Activated T-helper 1 cell treated with anti-CD3 and anti-CD28 coated beads, Interleukin-12 subunit alpha, Interleukin-12 subunit beta, Interleukin-2, Interleukin-4 antibody, amounts not matched to agents 30 ng/mL and 10 ng/mL and 1 ng/mL, durations not matched to agents 14 hours and 24 hours and 36 hours (primary cell): ENCODE measurements at regions not wholly inside any gene's neighbourhood (a gene's known extent, or its start where the extent isn't known, plus 50 kb on each side); places are given as distances from the start of the nearest gene placed in this dataset.

Source experiments
- DNase-seq: peaks from one replicate; pipeline ENCODE4 v3.0.0; 2021; ENCODE audit warnings: low spot score
- H3K27ac Mint-ChIP-seq: one replicate; pipeline ENCODE4 v1.8.0; 2021; ENCODE audit warnings: mild to moderate bottlenecking, mixed read lengths
- H3K27me3 Mint-ChIP-seq: one replicate; pipeline ENCODE4 v1.8.0; 2022; ENCODE audit warnings: mild to moderate bottlenecking, moderate library complexity, mixed read lengths; ENCODE audit not compliant: insufficient read depth
- H3K36me3 Mint-ChIP-seq: one replicate; pipeline ENCODE4 v1.8.0; 2021; ENCODE audit warnings: low read depth, mixed read lengths
- H3K4me1 Mint-ChIP-seq: one replicate; pipeline ENCODE4 v1.8.0; 2021; ENCODE audit warnings: low read depth, mixed read lengths
- H3K4me3 Mint-ChIP-seq: one replicate; pipeline ENCODE4 v1.8.0; 2021; ENCODE audit warnings: mild to moderate bottlenecking, moderate library complexity, mixed read lengths
- H3K9me3 Mint-ChIP-seq: one replicate; pipeline ENCODE4 v1.8.0; 2021; ENCODE audit warnings: mixed read lengths
- intact Hi-C: fragments of 100-400 bp; cut with micrococcal nuclease; formaldehyde crosslinking; loops from one replicate; pipeline ENCODE4 v1.15.1; 2024

DNA sequence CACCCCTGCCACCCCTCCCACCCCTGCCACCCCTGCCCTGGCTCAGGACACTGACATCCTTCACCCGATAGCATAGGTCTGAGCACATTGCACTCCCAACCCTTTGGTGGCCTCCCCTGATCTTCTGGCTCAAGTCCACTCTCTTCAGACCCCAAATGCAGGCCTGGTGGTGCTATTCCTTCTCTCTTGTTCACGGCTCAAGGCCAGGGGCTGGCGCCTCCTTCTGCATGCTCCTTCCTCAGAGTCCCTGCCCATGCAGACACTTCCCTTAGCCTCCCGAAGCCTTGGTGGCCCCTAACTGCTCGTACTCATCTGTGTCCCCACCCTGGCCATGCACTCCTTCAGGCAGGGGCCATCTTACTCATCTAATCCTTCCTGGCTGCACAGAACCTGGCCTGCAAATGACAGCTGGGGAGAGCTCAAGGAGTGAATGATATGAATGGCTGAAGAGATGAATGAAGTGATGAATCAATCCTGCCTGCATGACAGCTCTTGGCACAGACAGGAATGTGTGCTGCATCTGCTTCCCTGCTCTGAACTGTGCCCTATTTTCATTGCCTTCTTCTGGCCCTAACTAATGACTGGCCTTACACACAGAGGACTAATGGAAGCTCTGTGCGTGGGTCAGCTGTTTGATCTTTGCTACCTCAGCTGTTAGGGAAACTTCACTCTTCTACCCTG, 290.8 kb downstream of the DYSF start:
- no peaks in the 10 kb centered on the region for H3K4me1 Mint-ChIP-seq
- no peak for DNase-seq
- no peaks in the 10 kb centered on the region for H3K9me3 Mint-ChIP-seq
- H3K36me3 Mint-ChIP-seq, result no peaks in the 10 kb centered on the region
- no peak overlapping the region for H3K4me3 Mint-ChIP-seq
- peaks cover 3% of the 10 kb centered on the region for H3K27me3 Mint-ChIP-seq
- intact Hi-C loops, result no loop called here
- H3K27ac Mint-ChIP-seq, result no peak overlapping the region

DNA sequence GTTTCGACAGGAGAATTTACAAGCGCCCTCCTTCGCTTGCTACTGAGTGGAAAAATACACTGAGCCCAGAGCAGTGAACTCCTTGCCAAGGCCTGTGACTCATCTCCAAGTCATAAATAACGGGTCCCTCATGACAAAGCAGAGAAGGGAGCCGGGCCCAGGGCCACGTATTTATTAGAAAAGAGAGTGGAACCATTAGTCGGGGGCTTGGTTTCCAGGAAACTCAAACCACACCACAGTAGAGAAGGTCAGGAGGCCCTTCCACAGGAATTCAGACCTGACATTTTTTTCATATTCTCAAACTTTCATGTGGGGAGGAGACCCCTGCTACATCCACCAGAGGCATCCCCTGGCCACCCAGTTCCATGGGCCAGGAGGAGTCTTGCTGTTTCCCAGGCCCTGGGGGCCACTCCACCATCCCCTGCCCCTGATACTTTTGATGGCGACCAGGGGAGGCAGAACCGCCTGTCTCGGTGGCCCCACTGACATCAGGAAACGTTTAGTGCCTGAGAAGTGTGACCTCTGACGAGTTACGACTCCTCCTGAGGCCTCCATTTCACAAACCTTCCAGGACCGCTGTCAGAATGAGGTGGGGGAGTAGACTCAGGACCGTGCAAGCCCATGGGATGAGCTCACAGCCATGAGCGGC, 289.7 kb downstream of the DYSF start:
- H3K27ac Mint-ChIP-seq, result no peak overlapping the region
- H3K36me3 Mint-ChIP-seq, result no peaks in the 10 kb centered on the region
- peaks cover 3% of the 10 kb centered on the region for H3K27me3 Mint-ChIP-seq
- H3K9me3 Mint-ChIP-seq, result no peaks in the 10 kb centered on the region
- H3K4me3 Mint-ChIP-seq, result no peak overlapping the region
- no peak for DNase-seq
- H3K4me1 Mint-ChIP-seq, result no peaks in the 10 kb centered on the region
- intact Hi-C loops, result no loop called here

DNA sequence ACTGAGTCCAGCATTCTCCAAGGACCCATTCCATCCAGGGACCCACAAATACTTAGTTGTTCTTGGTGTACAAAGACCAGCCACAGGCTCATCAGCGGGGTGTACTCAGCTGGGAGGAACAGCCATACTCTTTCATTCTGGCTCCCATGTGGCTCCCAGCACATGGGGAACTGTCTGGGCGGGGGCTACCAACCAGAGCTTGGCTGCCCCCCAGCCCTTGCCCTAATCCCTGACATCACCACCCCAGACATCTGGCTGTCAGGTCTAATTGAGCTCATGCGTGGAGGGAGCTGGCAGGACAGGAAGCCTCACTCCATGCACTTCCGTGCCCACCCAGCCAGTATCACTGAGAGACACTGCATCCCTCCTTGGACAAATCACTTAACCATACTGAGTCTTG, 283.6 kb downstream of the DYSF start:
- Mint-ChIP-seq H3K4me3 (no peak overlapping the region), H3K27me3 (no peaks in the 10 kb centered on the region), H3K9me3 (no peaks in the 10 kb centered on the region), H3K4me1 (no peaks in the 10 kb centered on the region), H3K27ac (no peak overlapping the region), H3K36me3 (no peaks in the 10 kb centered on the region)
- intact Hi-C loops, result no loop called here
- DNase-seq, result no peak

DNA sequence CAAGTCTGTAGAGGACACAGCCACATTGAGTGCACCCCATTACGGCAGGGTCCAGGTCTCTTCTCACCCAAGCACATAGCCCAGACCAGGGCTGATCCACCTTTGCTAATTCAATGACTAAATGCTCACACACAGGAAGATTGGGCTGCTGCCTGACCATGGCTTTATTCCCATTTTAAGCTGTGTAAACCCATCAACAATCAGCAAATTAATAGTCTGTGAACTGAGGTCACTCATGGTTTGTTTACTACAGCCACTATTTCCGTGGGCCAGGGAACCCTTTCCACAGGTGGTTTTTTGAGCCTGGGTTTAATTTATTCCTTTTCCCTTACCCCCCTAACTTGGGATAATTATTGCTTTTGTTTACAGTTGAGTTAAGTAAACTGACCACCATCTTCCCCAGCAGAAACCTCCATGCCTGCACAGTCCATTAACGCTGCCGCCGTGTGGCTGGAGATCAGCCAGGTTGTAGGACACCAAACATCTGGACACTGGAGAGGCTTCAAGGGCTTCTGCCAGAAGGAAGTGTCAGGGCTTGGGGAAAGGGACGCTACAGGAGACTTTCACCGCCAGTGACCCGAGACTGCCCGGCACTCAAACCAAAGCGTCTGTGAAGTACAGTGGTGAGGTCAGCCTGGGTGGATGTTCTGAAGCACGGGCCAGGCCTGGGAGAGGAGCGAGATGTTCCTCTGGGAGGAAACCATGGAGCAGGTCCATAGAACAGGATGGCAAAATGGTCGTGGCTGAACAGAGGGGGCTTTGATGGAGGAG, 282.9 kb downstream of the DYSF start:
- Mint-ChIP-seq H3K4me3 (no peak overlapping the region), H3K4me1 (no peaks in the 10 kb centered on the region), H3K9me3 (no peaks in the 10 kb centered on the region), H3K27ac (no peak overlapping the region), H3K36me3 (no peaks in the 10 kb centered on the region), H3K27me3 (no peaks in the 10 kb centered on the region)
- intact Hi-C loops, result no loop called here
- no peak for DNase-seq
